Germinal center (tissue), 1 donor: ENCODE measurements at regions not wholly inside any gene's neighbourhood (a gene's known extent, or its start where the extent isn't known, plus 50 kb on each side); places are given as distances from the start of the nearest gene placed in this dataset.

ENCODE experiments used
- DNase-seq: peaks from one replicate; pipeline ENCODE4 v3.0.0; 2012; ENCODE audit warnings: mixed read lengths, low spot score

DNA sequence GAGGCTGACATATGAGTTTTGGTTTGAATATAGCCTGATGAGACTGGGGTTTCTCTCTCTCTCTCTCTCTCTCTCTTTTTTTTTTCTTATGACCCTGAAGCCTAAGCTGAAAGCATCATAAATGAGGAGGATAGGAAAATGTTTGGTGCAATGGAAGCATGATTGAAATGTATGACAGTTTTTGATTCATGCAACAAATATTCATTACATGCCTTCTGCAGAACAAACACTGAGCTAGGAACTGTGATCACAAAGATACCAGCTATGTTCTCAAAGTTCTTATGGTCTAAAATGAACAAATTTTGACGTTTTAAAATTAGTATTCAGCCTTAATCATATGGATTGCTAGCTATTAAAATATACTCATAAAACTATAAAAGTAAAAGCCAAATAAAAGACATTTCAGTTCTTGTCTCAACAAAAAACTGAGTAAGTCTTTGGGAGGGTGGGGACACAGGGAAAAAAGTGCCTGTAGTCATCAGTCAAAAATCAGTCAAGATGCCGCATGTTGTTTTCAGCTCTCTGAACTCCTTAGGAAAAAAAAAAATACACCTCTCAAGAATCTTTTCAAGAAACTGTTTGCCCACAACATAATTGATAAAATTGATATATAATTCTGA, 57.2 kb downstream of the NKX6-1 start:
- no peak for DNase-seq

DNA sequence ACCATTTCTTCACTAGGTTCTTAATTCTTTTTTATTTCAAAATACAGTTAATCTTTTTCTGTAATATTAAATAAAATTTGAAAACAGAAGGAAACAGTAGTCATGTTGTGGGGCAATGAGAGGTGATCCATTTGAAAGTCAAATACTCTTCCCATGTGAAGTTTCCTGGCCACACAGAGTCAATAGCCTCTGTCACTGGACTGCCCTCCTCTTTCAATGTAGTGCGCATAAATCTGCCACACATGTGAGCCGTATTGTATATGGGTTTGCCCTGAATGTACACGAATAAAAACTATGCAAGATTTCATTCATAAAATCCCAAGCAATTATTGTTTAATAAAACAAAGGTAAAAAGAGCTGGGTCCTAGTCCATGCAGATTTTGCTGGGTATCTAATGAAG, 59.1 kb downstream of the NKX6-1 start:
- no peak for DNase-seq

- no peak for DNase-seq
Observed at GRCh38 chr4:84436812-84437211, 62.3 kb downstream of the NKX6-1 start.

- no peak for DNase-seq
Observed at GRCh38 chr4:84434344-84434743, 64.7 kb downstream of the NKX6-1 start.

DNA sequence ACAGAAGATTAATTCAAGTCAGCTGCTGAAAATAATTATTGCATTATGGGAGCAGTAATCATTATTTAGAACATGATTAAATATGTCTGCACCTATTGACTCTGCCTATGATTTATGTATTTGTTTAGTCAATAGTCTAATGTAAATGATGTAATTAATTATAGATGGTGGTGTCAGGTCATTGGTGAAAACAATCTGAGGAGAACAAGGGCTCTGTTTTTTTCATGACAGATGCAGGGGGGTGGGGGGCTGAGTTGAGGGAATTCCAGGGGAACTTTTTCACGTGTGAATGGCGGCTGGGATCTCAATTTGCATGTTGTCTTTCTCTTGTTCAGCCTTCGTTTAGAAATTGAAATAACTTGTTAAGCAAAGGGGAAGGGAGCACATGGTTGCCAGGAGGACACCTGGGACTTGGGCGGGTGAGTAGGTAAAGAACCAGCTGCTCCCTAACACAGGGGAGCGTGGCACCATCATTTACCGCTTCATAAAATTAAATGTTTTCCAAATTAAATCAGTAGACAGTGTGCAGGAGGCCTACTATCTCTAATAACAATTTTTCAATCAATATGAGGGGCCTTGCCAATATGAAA, 65.4 kb downstream of the NKX6-1 start:
- no peak for DNase-seq

GRCh38 chr4:84432713-84433112, 66.4 kb downstream of the NKX6-1 start:
- DNase-seq: no peak

DNA sequence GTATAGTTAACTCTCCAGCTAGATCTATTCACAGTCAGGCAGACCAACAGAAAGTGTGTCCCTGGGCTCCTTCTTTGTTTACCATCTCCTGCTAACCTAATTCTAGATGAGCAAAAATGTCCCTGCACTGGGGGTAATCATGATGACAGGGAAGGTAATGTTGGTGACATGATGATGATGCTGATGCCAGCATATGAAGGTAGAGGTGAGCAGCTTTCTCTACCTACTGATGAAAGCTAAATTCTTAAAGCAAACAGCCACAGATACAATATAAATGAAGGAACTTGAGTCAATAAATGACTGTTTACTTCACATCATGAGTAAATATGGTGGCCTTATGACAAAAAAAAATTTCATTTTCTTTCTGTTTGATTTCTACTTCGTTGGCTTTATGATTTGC, 78.5 kb downstream of the NKX6-1 start:
- DNase-seq: no peak

- no peak for DNase-seq
Observed at GRCh38 chr4:84419201-84419600, 79.9 kb downstream of the NKX6-1 start.

DNA sequence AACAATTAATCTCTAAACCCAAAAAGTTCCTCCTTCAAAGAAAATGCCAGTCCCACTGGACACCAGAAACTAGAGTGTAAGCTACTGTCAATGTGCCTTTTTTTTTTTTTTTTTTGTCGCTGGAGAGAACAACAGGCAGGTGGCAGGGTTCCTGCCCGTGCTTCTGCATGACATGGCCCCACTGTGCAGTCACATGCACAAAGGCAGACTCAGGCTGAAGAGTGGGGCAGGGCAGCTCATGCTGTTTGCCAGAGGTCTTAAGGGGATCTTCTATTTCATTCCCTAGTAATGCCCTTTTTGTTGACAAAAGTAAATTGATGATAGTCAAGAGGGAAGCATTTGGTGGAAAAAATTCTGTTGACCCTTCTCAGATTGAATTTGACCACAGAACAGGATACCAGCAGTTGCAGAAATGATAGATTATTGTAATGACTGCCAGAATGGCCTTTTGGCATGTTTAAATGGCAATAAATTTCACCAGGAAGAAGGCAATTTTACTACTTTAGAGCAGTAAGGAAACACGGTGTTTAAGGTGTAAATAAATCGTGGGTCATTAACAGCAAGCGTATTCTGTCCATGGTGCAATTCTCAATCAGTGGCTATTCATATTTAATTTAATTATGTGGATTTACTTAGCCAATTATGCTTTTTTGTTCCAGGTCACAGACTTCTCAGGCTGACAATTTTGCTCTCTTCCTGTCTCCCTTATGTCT, 80.9 kb downstream of the NKX6-1 start:
- DNase-seq: no peak

DNA sequence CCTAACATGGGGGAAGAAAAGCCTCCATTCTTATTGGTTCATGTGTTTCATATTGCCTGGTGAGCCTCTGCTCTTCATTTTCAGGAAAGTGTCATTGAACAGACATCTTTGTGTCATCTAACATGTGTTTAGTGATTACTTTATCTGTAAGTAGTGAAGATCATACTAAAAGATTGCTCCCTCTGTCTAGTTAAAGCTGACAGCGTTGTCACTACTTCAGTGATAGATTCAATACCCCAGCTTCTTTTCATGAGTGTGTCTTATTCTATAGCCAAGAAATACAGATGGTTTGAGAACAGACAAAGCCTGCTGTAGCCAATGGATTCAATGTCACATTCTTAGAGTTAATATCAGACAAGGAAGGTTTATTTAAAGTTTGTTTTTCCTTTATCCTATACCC, 85.1 kb downstream of the NKX6-1 start:
- DNase-seq: no peak

DNA sequence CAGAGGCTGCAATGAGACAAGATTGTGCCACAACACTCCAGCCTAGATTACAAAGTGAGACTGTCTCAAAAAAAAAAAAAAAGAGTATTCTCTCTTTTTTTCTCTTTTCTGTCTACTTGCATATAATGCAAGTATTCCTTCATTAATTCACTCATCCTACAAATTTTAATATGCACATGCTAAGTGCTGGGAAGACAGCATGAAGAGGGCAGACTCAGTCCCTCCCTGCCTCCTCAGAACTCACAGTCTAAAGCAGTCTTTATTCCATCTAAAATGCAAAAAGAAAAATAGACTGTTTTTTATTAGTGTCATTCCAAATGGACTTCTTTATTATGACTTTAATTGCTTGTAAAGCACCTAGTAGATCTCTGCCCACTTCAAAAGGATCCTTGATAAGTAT, 85.6 kb downstream of the NKX6-1 start:
- no peak for DNase-seq

GRCh38 chr4:84412062-84412461, 87.0 kb downstream of the NKX6-1 start:
- DNase-seq: no peak

GRCh38 chr4:84407554-84408407, 91.3 kb downstream of the NKX6-1 start:
- DNase-seq: no peak

DNA sequence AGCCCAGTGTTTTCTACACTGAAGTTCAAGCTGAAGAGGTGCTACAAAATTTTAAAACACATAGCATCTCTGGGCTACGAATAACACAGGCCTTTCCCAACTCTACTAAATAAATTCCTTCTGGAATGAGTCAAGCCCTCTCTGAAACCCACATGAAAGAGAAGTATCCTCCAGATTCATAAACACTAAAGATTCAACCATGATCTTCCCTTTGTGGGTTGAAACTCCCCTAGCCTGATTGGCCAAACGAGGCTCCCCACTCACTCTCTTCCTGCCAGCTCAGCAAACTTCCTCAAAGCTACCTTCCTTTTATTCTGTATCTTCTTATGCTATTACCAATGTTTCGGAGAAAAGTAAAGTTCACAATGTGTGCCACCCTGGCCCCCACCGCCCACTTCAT, 95.4 kb downstream of the NKX6-1 start:
- DNase-seq: no peak

- DNase-seq: no peak
Observed at GRCh38 chr4:84401701-84402306, 97.3 kb downstream of the NKX6-1 start.

DNA sequence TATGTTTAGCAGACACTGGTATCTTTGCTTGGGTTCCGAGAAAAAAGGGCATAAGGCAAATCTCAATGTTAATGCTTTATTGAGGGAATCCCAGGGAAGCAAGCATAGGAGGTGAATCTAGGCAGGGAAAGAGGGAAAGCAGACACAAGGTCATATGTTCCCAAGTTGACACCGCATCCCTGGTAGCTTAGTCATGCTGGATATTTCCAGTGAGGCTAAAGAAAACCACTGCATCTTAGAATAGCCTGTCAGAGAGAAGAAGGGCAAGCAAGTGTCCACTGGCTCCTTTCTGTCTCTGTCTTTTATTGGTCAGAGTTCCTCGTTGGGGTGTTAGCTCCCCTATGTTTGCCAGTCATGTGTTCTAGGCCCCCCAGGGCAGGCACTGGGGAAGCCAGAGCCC, 104.7 kb downstream of the NKX6-1 start:
- DNase-seq: no peak

GRCh38 chr4:84392951-84393590, 106.0 kb downstream of the NKX6-1 start:
- no peak for DNase-seq

DNA sequence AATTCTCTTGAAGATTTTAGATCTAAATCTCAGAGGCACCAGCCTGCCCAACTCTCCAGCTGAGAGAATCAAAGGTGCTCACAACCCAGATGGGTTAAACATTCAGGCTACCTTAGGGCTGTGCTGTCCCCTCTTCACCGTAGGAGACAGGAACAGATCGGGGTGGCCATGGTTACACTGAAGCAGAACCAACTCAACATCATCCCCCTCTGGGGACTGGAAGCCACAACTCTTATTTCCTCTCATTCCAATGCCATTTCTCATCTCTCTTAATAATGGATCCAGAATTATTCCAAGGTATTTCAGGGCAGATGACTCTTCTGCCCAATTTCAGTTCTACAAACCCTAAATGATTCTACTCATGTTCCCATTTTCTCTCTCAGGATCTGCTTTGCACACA, 109.7 kb downstream of the NKX6-1 start:
- no peak for DNase-seq

DNA sequence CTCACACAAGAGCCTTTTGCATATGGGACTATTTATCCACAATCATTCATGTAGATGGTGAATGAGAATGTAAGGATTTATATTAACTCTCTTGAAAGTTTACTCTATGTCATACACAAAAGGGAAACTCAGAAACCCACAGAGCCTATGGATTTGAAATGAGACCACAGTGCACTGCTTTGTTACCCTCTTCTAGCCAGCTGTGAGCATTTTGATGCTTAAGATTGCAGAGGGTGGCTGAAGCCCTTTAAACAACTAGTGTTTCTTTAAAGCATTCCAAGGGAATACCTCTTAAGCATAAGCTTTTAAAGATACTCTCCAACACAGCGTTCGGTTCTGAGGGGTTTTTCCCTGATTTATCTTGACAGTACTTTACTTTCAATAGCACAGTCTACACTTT, 113.9 kb downstream of the NKX6-1 start:
- no peak for DNase-seq

- DNase-seq: no peak
Observed at GRCh38 chr4:84384801-84385200, 114.3 kb downstream of the NKX6-1 start.

- DNase-seq: no peak
Observed at GRCh38 chr4:84381759-84382158, 117.3 kb downstream of the NKX6-1 start.
